SK-N-SH (cell line): ENCODE measurements at regions not wholly inside any gene's neighbourhood (a gene's known extent, or its start where the extent isn't known, plus 50 kb on each side); places are given as distances from the start of the nearest gene placed in this dataset.

ENCODE experiments used
- CTCF ChIP-seq: fragments of 200-600 bp; sonication (generic); IDR thresholded peaks from 2 replicates; pipeline ENCODE4 v1.6.1; 2017; ENCODE audit warnings: antibody characterized with exemption, mild to moderate bottlenecking, moderate library complexity
- JUND ChIP-seq: IDR thresholded peaks from 2 replicates; pipeline ENCODE4 v1.4.0; 2012
- MAX ChIP-seq: IDR thresholded peaks from 2 replicates; pipeline ENCODE4 v1.4.0; 2012; ENCODE audit warnings: low read depth
- MEF2A ChIP-seq: IDR thresholded peaks from 2 replicates; pipeline ENCODE4 v1.4.0; 2012; ENCODE audit warnings: low read depth, borderline replicate concordance
- POLR2AphosphoS5 ChIP-seq: IDR thresholded peaks from 2 replicates; pipeline ENCODE4 v1.6.1; 2012; ENCODE audit warnings: low read depth, low read length
- REST ChIP-seq: IDR thresholded peaks from 2 replicates; pipeline ENCODE4 v1.6.1; 2012; ENCODE audit warnings: mild to moderate bottlenecking, low read depth, low read length, moderate library complexity
- SMC3 ChIP-seq: IDR thresholded peaks from 2 replicates; pipeline ENCODE4 v1.6.1; 2012; ENCODE audit warnings: low read depth, low read length, improper control_type of control experiment
- USF2 ChIP-seq: fragments of 150-350 bp; IDR thresholded peaks from 2 replicates; pipeline ENCODE4 v1.6.1; 2017; ENCODE audit warnings: antibody characterized with exemption, low read length, low read depth, borderline replicate concordance

- no peak for TF ChIP-seq CTCF
- TF ChIP-seq MEF2A = no peak
- TF ChIP-seq POLR2AphosphoS5 = no peak
- no peak for TF ChIP-seq SMC3
- no peak for TF ChIP-seq MAX
- TF ChIP-seq USF2 = no peak
- TF ChIP-seq REST = no peak
- no peak for TF ChIP-seq JUND
Observed at GRCh38 chr6:74939721-74940620, 265.9 kb downstream of the COL12A1 start.
